ENCODE measurements at regions not wholly inside any gene's neighbourhood (a gene's known extent, or its start where the extent isn't known, plus 50 kb on each side); places are given as distances from the start of the nearest gene placed in this dataset.
"Not testable (repeated sequence)": the region's sequence is repeated elsewhere in the genome, so short reads cannot be mapped to it uniquely, and the experiment has no call there.

DNA sequence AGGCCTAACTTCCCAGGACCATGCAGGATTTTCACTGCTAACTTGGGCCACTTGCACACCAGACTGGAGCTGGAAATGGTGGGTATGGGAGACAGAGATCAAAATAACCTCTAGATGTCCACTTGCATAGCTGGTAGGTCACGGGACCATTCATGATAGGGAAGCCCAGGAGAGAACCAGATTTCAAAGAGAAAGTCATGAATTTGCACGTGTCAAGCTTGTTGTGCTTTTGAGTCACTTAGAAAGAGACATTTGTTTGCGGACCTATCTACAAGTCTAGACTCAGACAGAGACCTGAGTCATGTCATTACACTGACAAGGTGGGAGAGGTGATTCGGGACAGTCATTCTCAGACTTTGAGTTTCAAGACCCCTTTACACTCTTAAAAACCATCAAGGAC lies 704.1 kb downstream of the DTWD2 start:
- DNase-seq (ENCODE audit: low spot score) = not testable (repeated sequence)

DNA sequence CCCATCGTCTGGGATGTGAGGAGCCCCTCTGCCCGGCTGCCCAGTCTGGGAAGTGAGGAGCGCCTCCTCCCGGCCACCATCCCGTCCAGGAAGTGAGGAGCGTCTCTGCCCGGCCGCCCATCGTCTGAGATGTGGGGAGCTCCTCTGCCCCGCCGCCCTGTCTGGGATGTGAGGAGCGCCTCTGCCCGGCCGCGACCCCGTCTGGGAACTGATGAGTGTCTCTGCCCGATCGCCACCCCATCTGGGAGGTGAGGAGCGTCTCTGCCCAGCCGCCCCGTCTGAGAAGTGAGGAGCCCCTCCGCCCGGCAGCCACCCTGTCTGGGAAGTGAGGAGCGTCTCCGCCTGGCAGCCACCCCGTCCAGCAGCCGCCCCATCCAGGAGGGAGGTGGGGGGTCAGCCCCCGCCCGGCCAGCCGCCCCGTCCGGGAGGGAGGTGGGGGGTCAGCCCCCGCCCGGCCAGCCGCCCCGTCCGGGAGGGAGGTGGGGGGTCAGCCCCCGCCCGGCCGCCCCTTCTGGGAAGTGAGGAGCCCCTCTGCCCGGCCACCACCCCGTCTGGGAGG lies 705.8 kb downstream of the DTWD2 start:
- DNase-seq (ENCODE audit: low spot score) = not testable (repeated sequence)

DNA sequence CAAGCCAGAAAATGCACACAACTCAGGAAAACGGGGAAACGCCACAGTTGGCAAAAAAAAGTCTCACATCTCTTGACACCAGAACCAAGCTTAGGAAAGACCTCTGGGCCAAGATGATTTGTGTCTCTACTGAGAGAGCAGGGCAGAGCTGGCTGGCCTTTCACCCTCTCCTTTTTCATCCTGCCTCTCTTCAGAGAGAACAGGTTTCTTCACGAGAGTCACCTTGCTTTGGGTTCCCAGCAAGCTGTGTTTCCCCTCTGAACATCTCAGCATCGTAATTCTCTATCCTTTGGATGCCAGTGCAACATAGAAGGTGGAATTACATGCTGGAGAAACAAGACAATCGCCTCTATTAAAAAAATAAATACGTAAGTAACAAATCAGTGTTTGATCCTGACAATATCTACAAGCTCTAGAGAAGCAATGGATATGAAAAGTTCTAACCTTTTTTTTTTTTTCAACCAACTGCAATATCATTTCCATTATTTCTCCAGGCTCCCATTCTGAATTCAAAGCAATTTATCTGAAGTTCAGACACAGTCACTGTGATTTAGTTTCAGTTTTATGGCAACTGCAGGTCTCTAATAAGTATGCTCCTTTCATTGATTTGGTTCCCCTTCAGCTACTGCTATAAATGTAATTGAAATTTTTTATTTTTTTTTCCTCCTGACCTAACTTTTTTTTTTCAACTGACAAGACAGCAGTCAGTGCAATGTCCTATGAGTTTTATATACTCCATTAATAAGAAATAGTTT lies 708.6 kb downstream of the DTWD2 start:
- DNase-seq (ENCODE audit: low spot score) = no peak

DNA sequence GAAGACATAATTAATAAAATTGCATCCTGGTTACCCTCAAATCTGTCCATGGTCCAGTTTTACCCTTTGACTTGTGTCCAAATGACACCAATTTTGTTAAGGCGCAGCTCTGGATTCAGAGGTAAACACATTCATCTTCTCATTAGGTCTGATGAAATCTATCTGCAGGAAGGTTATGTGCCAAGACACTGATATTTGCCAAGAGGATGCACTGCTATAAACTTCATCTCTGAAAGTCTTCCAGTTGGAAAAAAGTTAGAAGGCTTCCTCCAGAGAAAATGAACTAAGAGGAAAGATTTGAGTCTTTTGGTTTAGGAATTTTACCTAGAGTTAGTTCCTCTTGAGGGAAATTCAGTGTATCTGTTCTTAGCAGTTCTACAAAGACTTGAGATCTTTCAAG lies 717.8 kb downstream of the DTWD2 start:
- no peak for DNase-seq (ENCODE audit: low spot score)

DNA sequence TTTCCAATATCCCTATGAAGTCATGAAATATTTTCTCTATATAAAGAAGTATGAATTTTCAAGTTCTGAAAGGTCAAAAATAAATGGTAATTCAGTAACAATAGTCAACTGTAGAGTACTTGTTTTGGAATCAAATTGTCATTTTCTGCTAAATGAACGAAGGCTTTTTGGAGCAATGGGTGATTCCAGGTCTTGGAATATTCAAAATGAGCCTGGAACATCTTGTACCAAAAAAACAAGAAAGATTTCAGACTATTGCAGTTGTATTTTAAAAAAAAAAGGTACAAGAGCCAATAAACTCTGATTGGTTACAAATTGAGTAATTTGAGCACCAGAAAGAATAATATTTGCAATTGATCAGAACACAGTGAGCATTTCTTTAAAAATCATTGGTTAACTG lies 730.1 kb downstream of the DTWD2 start:
- no peak for DNase-seq (ENCODE audit: low spot score)

DNA sequence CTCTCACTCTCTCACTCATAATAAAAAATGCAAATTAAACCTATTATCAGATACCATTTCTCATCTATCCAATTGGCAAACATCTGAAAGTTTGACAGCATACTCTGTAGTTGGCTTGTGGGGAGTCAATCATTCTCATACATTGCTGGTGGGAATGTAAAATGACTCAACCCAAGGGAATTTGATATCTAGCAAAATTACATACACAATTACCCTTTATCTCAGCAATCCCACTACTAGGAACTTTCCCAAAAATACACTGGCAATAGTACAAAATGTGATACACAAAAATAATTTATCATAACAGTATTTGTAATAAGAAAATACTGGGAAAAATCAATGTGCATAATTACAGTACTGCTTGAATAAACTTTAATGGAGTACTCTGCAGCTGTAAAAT lies 731.3 kb downstream of the DTWD2 start:
- DNase-seq (ENCODE audit: low spot score) = no peak

DNA sequence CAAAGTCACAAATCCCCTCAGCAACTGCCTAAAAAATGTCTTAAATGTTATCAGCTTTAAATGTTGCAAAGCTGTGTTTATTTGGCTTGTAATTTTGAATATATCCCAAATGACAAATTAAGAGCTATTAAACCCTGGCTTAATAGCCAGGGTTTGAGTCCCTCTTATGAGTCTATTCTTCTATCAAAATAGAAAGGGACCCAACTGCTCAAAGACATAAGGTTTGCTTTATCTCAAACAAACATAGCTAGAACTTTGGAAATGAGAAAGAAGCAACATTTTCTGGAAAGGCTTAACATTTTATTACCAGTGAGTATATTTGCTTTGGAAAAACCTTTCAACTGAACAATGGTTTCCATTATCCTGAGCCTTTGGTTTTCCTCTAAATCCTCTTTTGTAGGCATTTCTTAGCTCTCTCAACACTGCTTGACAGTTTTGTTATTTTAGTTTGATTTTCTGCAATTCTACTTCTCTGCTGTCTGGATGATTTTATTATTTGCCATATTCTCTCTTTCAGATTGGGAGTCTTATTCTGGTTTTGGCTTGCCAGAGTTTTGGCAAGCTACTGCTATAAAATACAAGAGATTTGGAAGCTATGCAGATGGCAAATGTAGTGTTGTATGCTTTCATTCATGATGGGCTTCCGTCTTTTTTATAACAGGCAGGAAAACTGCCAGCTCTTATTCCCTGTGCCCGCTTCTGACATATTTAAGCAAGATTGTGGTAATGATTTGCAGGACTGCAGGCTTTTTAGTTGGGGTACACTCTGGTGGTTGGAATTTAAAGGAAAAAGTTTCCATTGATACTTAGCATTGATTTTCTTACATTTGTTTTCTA lies 734.9 kb downstream of the DTWD2 start:
- no peak for DNase-seq (ENCODE audit: low spot score)

DNA sequence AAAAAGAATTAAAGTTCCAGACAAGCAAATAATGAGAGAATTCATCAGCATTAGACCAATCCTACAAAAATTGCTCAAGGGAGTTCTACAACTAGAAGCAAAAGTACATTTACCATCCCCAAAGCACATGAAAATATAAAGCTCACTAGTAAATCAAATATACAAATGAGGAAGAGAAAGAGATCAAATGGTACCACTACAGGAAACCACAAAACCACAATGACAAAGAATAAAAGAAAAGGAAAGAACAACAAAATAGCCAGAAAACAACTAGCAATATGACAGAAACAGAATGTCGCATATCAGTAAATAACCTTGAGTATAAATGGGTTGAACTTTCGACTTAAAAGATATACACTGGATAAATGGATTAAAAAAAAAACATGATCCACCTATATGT lies 739.0 kb downstream of the DTWD2 start:
- DNase-seq (ENCODE audit: low spot score) = no peak

DNA sequence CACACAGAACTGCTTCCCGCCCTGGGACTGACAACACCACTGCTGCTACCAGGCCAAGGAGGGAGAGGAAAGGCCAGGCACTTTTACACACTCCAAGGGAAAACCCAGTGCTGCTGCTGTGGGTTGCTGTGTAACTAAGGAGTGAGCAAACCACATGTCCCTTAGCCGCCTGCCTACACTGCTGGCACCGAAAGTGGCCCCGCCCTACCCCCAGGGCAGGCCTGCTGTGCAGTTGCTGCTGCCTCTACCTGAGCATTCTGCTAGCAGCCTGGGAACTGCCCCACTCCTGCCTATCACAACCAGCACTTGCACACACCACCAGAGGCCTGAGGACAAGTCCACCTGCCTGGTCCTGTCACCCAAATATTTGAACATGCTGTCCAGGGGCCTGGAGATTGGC lies 740.9 kb downstream of the DTWD2 start:
- no peak for DNase-seq (ENCODE audit: low spot score)

DNA sequence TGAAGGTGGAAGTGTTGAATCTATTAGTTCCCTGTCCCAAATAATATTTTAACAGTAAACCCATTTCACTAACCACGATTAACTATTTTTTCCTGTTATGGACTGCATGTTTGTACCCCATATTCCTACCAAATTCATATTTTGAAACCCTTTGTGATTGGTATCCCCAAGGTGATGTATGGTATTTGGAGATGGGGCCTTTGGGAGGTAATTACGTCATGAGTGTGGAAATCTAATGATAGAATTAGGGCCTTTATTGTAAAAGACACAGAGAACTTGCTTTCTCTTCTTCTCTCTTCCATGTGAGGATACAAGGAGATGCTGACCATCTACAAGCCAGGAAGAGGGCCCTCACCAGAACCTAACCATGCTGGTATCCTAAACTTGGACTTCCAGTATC lies 744.7 kb downstream of the DTWD2 start:
- DNase-seq (ENCODE audit: low spot score) = no peak

DNA sequence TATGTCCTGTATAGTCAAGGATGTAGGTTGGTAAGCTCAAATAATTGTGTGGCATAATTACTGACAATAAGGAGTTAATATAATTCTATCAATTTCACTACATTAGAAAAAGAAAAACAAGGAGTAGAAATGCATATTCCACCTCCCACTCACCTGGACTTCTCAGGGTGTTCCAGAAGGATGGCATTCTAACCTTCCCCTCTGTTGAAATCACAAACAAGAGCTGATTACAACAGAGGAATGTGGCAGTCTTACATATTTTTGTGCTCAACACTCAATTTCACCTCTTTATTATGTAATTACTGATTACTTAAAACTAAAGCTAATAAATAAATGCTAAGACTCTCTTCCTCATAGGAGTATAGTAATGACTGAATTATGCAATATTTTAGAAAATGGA lies 745.3 kb downstream of the DTWD2 start:
- no peak for DNase-seq (ENCODE audit: low spot score)

DNA sequence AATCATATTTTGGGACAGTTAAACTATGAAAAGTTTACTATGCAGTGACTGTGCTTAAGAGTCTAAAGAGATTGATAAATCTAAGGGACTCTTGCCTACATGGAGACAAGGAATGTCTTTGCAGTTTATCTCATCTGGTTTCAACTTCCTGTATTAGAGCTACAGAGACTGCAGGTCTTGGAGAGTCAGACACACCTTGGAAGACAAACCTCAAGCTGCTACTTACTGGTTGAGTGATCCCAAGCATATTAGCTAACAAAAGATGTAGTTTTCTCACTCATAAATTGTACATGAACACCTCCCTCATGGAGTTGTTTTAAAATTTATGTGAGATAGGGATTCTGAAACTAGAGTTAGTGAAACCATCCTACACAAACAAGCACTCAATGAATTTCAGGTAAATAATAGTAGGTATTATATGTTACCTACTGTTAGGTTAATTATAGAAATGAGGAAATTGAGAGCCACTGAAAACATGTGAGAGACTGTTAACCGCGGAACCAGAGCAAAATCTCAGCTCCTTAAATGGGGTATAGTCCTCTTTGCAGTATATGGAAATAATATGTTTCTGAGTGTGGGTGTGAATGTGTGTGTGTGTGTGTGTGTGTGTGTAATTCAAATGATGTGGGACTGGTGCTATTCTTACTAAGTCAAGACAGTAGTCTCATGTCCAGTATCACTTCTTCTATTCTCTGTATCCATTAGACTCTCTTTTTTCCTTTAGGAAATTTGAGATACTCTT lies 752.1 kb downstream of the DTWD2 start:
- no peak for DNase-seq (ENCODE audit: low spot score)

DNA sequence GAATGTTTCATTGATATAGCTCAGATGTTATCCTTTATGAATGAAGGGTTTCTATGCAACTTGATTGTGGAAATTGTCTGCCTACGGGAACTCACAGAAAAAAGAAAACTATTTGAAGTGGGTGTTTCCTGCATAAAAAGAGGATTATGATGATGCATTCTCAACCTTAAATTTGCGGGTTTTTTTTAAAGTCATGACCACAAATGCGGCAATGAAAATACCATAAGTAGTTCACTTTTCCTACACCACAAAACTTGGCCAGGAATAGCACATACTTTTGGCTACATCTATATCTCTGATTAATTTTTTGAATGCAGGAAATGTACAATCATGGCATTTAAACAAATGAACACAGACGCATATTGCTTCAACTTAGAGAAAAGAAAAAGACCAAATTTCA lies 754.7 kb downstream of the DTWD2 start:
- DNase-seq (ENCODE audit: low spot score) = peak; percentile 15

DNA sequence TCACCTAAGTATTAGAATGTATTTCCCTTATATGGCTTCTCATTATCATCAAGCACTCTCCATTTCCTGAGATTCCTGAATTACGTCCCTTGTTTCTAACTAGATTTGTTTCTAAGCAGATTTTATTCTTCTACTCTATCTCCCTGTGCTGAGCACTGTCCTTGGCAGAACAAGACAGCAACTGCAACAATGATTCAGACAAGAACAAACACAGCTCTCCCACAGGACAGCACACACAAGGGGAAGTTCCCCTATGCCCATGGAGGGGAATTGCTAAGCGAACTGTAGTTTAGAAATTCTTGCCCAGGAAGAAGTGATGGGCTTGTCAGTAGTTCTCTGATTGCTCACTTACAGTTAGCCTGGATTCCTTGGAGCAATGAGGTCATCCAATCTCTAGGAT lies 759.9 kb downstream of the DTWD2 start:
- no peak for DNase-seq (ENCODE audit: low spot score)

DNA sequence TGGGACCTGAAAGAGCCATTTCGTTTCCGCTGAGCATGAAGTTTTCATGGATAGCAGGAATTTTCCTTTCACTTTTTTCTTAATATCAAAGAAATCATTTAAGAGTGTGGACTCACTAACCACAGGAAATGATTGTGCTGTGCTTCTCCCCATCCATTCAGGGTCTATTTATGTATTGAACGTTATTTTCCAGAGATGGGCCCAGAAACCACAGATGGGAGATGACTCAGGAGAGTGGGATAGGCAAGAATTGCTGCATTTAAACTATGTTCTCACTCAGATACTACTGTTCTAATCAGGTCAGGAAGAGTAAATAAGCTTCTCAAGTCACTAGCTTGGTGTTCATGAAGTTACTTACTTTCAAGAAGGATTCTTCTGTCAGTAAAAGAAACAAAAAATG lies 763.8 kb downstream of the DTWD2 start:
- no peak for DNase-seq (ENCODE audit: low spot score)

DNA sequence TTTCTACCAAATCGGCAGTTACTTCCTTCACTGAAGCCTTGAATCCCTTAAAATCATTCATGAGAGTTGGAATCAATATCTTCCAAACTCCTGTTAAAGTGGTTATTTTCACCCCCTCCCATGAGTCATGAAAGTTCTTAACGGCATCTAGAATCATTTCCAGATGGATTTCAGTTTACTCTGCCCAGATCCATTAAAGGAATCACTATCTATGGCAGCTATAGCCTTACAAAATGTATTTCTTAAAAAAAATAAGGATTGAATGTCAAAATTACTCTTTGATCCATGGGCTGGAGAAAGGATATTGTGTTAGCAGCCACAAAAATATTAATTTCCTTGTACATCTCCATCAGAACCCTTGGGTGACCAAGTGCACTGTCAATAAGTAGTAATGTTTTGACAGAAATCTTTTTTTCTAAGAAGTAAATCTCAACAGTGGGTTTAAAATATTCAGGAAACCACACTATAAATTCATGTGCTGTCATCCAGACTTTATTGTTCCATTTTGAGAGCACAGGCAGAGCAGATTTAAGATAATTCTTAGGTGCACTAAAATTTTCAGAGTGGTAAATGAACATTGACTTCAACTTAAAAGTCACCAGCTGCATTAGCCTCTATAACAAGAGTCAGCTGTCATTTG lies 767.7 kb downstream of the DTWD2 start:
- DNase-seq (ENCODE audit: low spot score) = no peak

DNA sequence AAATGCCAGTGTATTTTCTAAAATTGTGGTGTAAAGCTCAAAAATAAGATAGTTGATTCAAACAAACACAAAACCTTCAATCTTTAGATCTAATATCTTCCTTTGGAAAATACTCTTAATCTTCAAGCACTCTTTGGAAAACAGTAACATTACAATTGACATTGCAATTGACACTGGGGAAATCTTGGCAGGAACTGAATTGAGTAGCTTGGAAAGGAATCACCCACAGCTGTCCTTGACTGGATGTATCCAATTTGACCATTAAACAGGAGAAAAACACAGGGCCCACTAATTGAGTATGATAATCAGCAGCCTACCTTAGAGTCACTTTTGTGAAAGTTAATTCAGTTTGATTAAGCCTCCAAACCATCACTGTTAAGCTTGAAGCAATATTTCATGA lies 776.7 kb downstream of the DTWD2 start:
- DNase-seq (ENCODE audit: low spot score) = no peak

DNA sequence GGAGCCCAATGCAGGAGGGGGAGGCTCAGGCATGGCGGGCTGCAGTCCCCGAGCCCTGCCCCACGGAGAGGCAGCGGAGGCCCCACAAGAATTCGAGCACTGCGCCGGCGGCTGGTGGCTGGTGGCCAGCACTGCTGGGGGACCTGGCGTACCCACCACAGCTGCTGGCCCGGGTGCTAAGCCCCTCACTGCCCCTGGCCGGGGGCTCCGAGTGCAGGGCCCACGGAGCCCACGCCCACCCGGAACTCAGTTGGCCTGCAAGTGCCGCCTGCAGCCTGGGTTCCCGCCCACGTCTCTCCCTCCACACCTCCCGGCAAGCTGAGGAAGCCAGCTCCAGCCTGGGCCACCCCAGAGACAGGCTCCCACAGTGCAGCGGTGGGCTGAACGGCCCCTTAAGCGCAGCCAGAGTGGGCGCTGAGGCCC lies 780.3 kb downstream of the DTWD2 start:
- no peak for DNase-seq (ENCODE audit: low spot score)

DNA sequence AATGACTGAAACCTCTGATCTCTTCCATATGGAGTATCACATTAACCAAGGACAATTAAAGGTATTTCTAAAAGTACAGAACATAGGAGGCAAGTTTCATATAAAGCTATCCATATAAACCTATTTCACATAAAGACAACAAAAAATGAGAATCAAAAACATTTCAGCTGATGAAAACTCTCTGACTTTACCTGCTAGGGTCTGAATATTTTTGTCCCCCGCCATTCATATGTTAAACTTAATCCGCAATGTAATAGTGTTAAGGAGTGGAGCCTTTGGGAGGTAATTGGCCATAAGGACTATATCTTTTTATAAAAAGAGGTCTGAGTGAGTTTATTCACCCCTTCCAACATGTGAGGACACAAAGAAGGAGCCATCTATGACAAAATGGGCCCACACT lies 788.5 kb downstream of the DTWD2 start:
- DNase-seq (ENCODE audit: low spot score) = no peak

DNA sequence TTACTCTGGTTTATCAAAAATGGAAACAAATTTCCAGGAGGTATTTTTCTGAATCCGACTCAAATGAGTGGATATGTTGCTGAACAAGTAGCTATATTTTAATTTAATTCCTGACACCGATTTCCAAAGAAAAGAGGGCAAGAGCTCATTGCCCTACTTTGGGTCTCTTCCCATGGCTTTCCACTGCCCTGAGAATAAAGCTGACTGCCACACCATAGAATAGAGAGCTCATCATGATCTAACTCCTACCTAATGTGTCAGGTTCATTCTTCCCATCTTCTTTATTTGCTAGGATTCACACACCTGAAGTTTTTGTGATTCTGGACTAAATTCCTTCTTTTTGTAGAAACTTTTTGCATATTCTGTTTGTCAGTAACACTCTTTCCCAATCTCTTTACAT lies 792.1 kb downstream of the DTWD2 start:
- DNase-seq (ENCODE audit: low spot score) = no peak

DNA sequence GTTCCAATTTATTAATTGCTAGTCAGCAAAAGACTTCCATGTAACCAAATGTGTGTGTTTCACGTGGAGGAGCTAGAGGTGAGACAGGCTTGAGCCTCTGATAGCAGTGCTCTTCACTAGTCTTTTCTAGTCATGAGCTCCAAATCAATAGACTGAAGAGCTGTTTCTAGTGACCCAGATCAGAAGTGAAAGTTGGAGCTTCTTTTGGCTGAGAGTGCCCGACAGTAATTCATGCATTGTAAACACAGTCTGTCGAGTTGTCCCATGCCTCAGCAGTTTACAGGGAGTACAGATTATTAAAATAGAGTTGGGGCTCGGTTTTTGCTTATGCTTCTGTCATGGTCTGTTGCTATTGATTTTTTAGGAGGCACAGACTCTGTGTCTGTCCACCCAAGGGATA lies 793.1 kb downstream of the DTWD2 start:
- DNase-seq (ENCODE audit: low spot score) = no peak
